ENCODE measurements at regions not wholly inside any gene's neighbourhood (a gene's known extent, or its start where the extent isn't known, plus 50 kb on each side); places are given as distances from the start of the nearest gene placed in this dataset.

GRCh38 chr5:85170183-85170582 is 785.5 kb upstream of the EDIL3 start:
- H3K4me3 ChIP-seq, result no peak overlapping the region
- no peak overlapping the region for H3K27ac ChIP-seq
- WGBS, 5 donors, result 63 to 88% (median 69%) methylated on average over 4 of the region's 4 CpGs
- H3K4me1 ChIP-seq, result no peaks in the 10 kb centered on the region
- TF ChIP-seq CTCF (IDR thresholded peaks at IDR 0.05 in 8 of 11, conservative IDR thresholded peaks at IDR 0.05 in 3 of 11) (no peak), POLR2A (IDR thresholded peaks at IDR 0.05) (no peak), POLR2AphosphoS5 (IDR thresholded peaks at IDR 0.05) (no peak)
- H3K27me3 ChIP-seq (replicated peaks in 1 of 7), result no peaks in the 10 kb centered on the region
- H3K36me3 ChIP-seq, result no peaks in the 10 kb centered on the region
- no peak for DNase-seq
- intact Hi-C loops (cut with DNase I; ENCODE audit: low total_unique reads), result no loop called here
- peaks cover 0 to 20% (median 2%) of the 10 kb centered on the region in 8 donors for H3K9me3 ChIP-seq

GRCh38 chr5:85173469-85173868 is 788.8 kb upstream of the EDIL3 start:
- H3K36me3 ChIP-seq, result no peaks in the 10 kb centered on the region
- H3K4me1 ChIP-seq, result no peaks in the 10 kb centered on the region
- H3K4me3 ChIP-seq, result no peak overlapping the region
- no peak overlapping the region for H3K27ac ChIP-seq
- intact Hi-C loops (cut with DNase I; ENCODE audit: low total_unique reads), result no loop called here
- peaks cover 0 to 6% (median 0%) of the 10 kb centered on the region in 8 donors for H3K9me3 ChIP-seq
- DNase-seq, result no peak
- TF ChIP-seq POLR2A (IDR thresholded peaks at IDR 0.05), result no peak
- TF ChIP-seq POLR2AphosphoS5 (IDR thresholded peaks at IDR 0.05), result no peak
- TF ChIP-seq CTCF (IDR thresholded peaks at IDR 0.05 in 8 of 11, conservative IDR thresholded peaks at IDR 0.05 in 3 of 11), result no peak
- no peaks in the 10 kb centered on the region for H3K27me3 ChIP-seq (replicated peaks in 1 of 7)

- no peak for DNase-seq
These were observed 797.7 kb upstream of the EDIL3 start for GRCh38 chr5:85182344-85182743.

DNA sequence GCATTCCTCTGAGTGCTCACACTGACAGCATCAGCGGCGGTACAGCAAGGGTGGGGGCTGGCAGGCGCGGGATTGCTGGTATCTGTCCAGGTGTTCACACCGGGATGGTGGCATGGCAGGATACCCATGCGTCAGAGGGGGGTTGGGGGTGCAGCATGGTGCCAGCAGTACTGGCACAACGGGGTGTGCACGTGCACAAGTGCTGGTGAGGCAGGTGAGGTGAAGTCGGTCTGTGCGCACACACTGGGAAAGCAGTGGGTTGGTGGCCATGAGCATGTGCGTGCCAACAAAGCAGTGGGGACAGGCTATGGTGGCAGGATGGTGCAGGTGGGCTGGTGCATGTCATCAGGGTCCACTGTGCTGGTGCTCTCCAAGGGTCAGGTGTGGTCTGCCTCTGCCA is 819.6 kb upstream of the EDIL3 start:
- TF ChIP-seq CTCF (IDR thresholded peaks at IDR 0.05 in 8 of 11, conservative IDR thresholded peaks at IDR 0.05 in 3 of 11) (no peak), POLR2A (IDR thresholded peaks at IDR 0.05) (no peak), POLR2AphosphoS5 (IDR thresholded peaks at IDR 0.05) (no peak)
- no peak overlapping the region for H3K27ac ChIP-seq
- intact Hi-C loops (cut with DNase I; ENCODE audit: low total_unique reads), result no loop called here
- H3K36me3 ChIP-seq, result no peaks in the 10 kb centered on the region
- DNase-seq, result no peak
- H3K27me3 ChIP-seq (replicated peaks in 1 of 7), result no peaks in the 10 kb centered on the region
- no peak overlapping the region for H3K4me3 ChIP-seq
- WGBS, 5 donors, result 82 to 94% (median 92%) methylated on average over 8 to 11 of the region's 11 CpGs
- peaks cover 0 to 7% (median 0%) of the 10 kb centered on the region in 8 donors for H3K9me3 ChIP-seq
- H3K4me1 ChIP-seq, result no peaks in the 10 kb centered on the region

More at GRCh38 chr5:85182344-85182743, 797.7 kb upstream of the EDIL3 start:
- no peaks in the 10 kb centered on the region for H3K4me1 ChIP-seq
- intact Hi-C loops (cut with DNase I; ENCODE audit: low total_unique reads), result no loop called here
- H3K9me3 ChIP-seq, result no peaks in the 10 kb centered on the region
- H3K4me3 ChIP-seq, result no peak overlapping the region
- H3K27ac ChIP-seq, result no peak overlapping the region
- TF ChIP-seq CTCF (IDR thresholded peaks at IDR 0.05 in 8 of 11, conservative IDR thresholded peaks at IDR 0.05 in 3 of 11), result no peak
- TF ChIP-seq POLR2AphosphoS5 (IDR thresholded peaks at IDR 0.05), result no peak
- no peak for TF ChIP-seq POLR2A (IDR thresholded peaks at IDR 0.05)
- 88 to 93% (median 91%) methylated on average over 12 of the region's 12 CpGs for WGBS, 5 donors
- H3K27me3 ChIP-seq (replicated peaks in 1 of 7), result no peaks in the 10 kb centered on the region
- no peaks in the 10 kb centered on the region for H3K36me3 ChIP-seq
